Loucy (cell line): ENCODE measurements at regions not wholly inside any gene's neighbourhood (a gene's known extent, or its start where the extent isn't known, plus 50 kb on each side); places are given as distances from the start of the nearest gene placed in this dataset.

Experiments used
- CTCF ChIP-seq: fragments of 200-600 bp; sonication (generic); conservative IDR thresholded peaks from 2 replicates; pipeline ENCODE4 v1.5.1; 2014; ENCODE audit warnings: mild to moderate bottlenecking, antibody characterized with exemption, low read length
- EZH2phosphoT487 ChIP-seq: fragments of 200-600 bp; IDR thresholded peaks from 2 replicates; pipeline ENCODE4 v1.6.1; 2018; ENCODE audit warnings: antibody characterized with exemption, mild to moderate bottlenecking, moderate library complexity, borderline replicate concordance

GRCh38 chr1:172812118-172812517 lies 153.2 kb downstream of the FASLG start:
- TF ChIP-seq CTCF (no peak), EZH2phosphoT487 (no peak)
